HEK293 (cell line): ENCODE measurements at regions not wholly inside any gene's neighbourhood (a gene's known extent, or its start where the extent isn't known, plus 50 kb on each side); places are given as distances from the start of the nearest gene placed in this dataset.

Experiments used
- CTCF ChIA-PET: fragments of 350-600 bp; formaldehyde crosslinking; extraction: SDS; loops from one replicate; lab custom pipeline; 2021; ENCODE audit warnings: antibody characterized with exemption; lab: Yijun Ruan, JAX
- POLR2A ChIA-PET: fragments of 300-600 bp; formaldehyde crosslinking; extraction: SDS; loops from one replicate; lab custom pipeline; 2020; ENCODE audit warnings: antibody characterized with exemption, inconsistent platforms; lab: Yijun Ruan, JAX
- H3K27ac ChIP-seq: fragments of 200-500 bp; sonication (Bioruptor generic); 2 replicates; pipeline ENCODE4 v1.5.1; 2014; ENCODE audit warnings: low read depth, low read length, control low read depth, inconsistent platforms; ENCODE audit errors: extremely low read depth
- H3K36me3 ChIP-seq, 2 experiments: fragments of 200-500 bp in 1 of 2; sonication (Bioruptor generic) in 1 of 2; 1 replicate in 1 of 2; 2 replicates in 1 of 2; pipeline ENCODE4 v1.5.1; 2014 to 2017; ENCODE audit warnings: inconsistent platforms in 2 of 2, low read length in 2 of 2; ENCODE audit not compliant: control insufficient read depth in 2 of 2, insufficient read depth in 1 of 2
- H3K4me1 ChIP-seq: fragments of 200-500 bp; sonication (Bioruptor generic); 2 replicates; pipeline ENCODE4 v1.5.1; 2014; ENCODE audit warnings: mild to moderate bottlenecking, low read length, inconsistent platforms; ENCODE audit not compliant: control insufficient read depth, insufficient read depth
- H3K4me3 ChIP-seq: 2 replicates; pipeline ENCODE4 v1.5.1; 2011; ENCODE audit warnings: low read depth, mild to moderate bottlenecking, control low read depth, low read length, moderate library complexity
- H3K9me3 ChIP-seq: fragments of 200-500 bp; sonication (Bioruptor generic); 2 replicates; pipeline ENCODE4 v1.5.1; 2014; ENCODE audit warnings: low read depth, low read length, inconsistent platforms; ENCODE audit not compliant: control insufficient read depth, insufficient read depth
- GLI2 ChIP-seq: fragments of 450-650 bp; formaldehyde crosslinking; IDR thresholded peaks from 2 replicates; pipeline ENCODE4; 2017; ENCODE audit warnings: missing biosample characterization, missing genetic modification characterization, low read depth, borderline replicate concordance
- KLF10 ChIP-seq: fragments of 450-650 bp; IDR thresholded peaks from 2 replicates; pipeline ENCODE4 v1.5.1; 2018; ENCODE audit warnings: missing biosample characterization, mild to moderate bottlenecking, missing genetic modification characterization
- KLF7 ChIP-seq: fragments of 450-650 bp; formaldehyde crosslinking; IDR thresholded peaks from 2 replicates; pipeline ENCODE4 v1.5.1; 2016; ENCODE audit warnings: missing biosample characterization, missing genetic modification characterization, borderline replicate concordance
- MYNN ChIP-seq: fragments of 450-650 bp; formaldehyde crosslinking; IDR thresholded peaks from 2 replicates; pipeline ENCODE4 v1.5.1; 2016; ENCODE audit warnings: missing biosample characterization, missing genetic modification characterization, borderline replicate concordance
- MZF1 ChIP-seq: fragments of 450-650 bp; formaldehyde crosslinking; IDR thresholded peaks from 2 replicates; pipeline ENCODE4 v1.5.1; 2017; ENCODE audit warnings: missing biosample characterization, missing genetic modification characterization, borderline replicate concordance
- PRDM4 ChIP-seq: fragments of 450-650 bp; formaldehyde crosslinking; IDR thresholded peaks from 2 replicates; pipeline ENCODE4 v1.5.1; 2017; ENCODE audit warnings: missing biosample characterization, missing genetic modification characterization
- REST ChIP-seq: fragments of 450-650 bp; formaldehyde crosslinking; IDR thresholded peaks from 2 replicates; pipeline ENCODE4 v1.5.1; 2016; ENCODE audit warnings: missing biosample characterization, missing genetic modification characterization
- ZBTB11 ChIP-seq: fragments of 450-650 bp; formaldehyde crosslinking; conservative IDR thresholded peaks from 2 replicates; pipeline ENCODE4 v1.5.1; 2016; ENCODE audit warnings: low read depth, missing biosample characterization, missing genetic modification characterization
- ZNF138 ChIP-seq: fragments of 450-650 bp; formaldehyde crosslinking; IDR thresholded peaks from 2 replicates; pipeline ENCODE4 v1.5.1; 2016; ENCODE audit warnings: missing biosample characterization, missing genetic modification characterization, borderline replicate concordance
- ZNF16 ChIP-seq: fragments of 450-650 bp; formaldehyde crosslinking; IDR thresholded peaks from 2 replicates; pipeline ENCODE4 v1.5.1; 2016; ENCODE audit warnings: low read depth, missing biosample characterization, missing genetic modification characterization
- ZNF202 ChIP-seq: fragments of 450-650 bp; formaldehyde crosslinking; IDR thresholded peaks from 2 replicates; pipeline ENCODE4 v1.5.1; 2016; ENCODE audit warnings: missing biosample characterization, missing genetic modification characterization, borderline replicate concordance
- ZNF23 ChIP-seq: fragments of 450-650 bp; formaldehyde crosslinking; IDR thresholded peaks from 2 replicates; pipeline ENCODE4 v1.5.1; 2016; ENCODE audit warnings: missing biosample characterization, missing genetic modification characterization, borderline replicate concordance
- ZNF24 ChIP-seq: fragments of 450-650 bp; formaldehyde crosslinking; IDR thresholded peaks from 2 replicates; pipeline ENCODE4 v1.5.1; 2016; ENCODE audit warnings: missing biosample characterization, missing genetic modification characterization
- ZNF324 ChIP-seq: fragments of 450-650 bp; formaldehyde crosslinking; IDR thresholded peaks from 2 replicates; pipeline ENCODE4 v1.5.1; 2016; ENCODE audit warnings: missing biosample characterization, missing genetic modification characterization
- ZNF394 ChIP-seq: fragments of 450-650 bp; formaldehyde crosslinking; IDR thresholded peaks from 2 replicates; pipeline ENCODE4 v1.5.1; 2016; ENCODE audit warnings: missing biosample characterization, missing genetic modification characterization, mild to moderate bottlenecking, moderate library complexity, borderline replicate concordance
- ZNF626 ChIP-seq: fragments of 450-650 bp; sonication (Bioruptor Pico); formaldehyde crosslinking; IDR thresholded peaks from 2 replicates; pipeline ENCODE4 v1.5.1; 2018; ENCODE audit warnings: missing biosample characterization, missing genetic modification characterization, inconsistent platforms
- ZNF639 ChIP-seq: fragments of 450-650 bp; formaldehyde crosslinking; IDR thresholded peaks from 2 replicates; pipeline ENCODE4 v1.5.1; 2016; ENCODE audit warnings: missing biosample characterization, missing genetic modification characterization
- ZNF830 ChIP-seq: fragments of 450-650 bp; IDR thresholded peaks from 2 replicates; pipeline ENCODE4 v1.5.0; 2018; ENCODE audit warnings: missing biosample characterization, missing genetic modification characterization, low read depth, mild to moderate bottlenecking, moderate library complexity
- ZSCAN18 ChIP-seq: fragments of 450-650 bp; formaldehyde crosslinking; IDR thresholded peaks from 2 replicates; pipeline ENCODE4 v1.5.1; 2016; ENCODE audit warnings: missing biosample characterization, missing genetic modification characterization
- ZXDB ChIP-seq: fragments of 450-650 bp; formaldehyde crosslinking; IDR thresholded peaks from 2 replicates; pipeline ENCODE4 v1.5.1; 2016; ENCODE audit warnings: missing biosample characterization, missing genetic modification characterization

- TF ChIP-seq ZNF16, result no peak
- no peak for TF ChIP-seq ZSCAN18 (tag by site-specific recombination)
- no peak for TF ChIP-seq ZNF830 (tag by site-specific recombination)
- no peak for TF ChIP-seq KLF10 (tag by site-specific recombination)
- no peak for TF ChIP-seq ZNF202
- Histone ChIP-seq H3K4me1 (no peaks in the 10 kb centered on the region), H3K36me3 (no peaks in the 10 kb centered on the region), H3K4me3 (no peak overlapping the region), H3K9me3 (no peaks in the 10 kb centered on the region), H3K27ac (no peak overlapping the region)
- CTCF ChIA-PET, result interaction anchor here (0.5 to 1.5 kb wide), 5 partner anchors 12 to 182 kb away, joined by 3 to 5 read pairs (median 3); no protein-coding TSS in a partner anchor
- POLR2A ChIA-PET, result no interaction called here
These were observed 184.2 kb upstream of the FOXA2 start for GRCh38 chr20:22768266-22769178.

GRCh38 chr20:22770241-22770800 is 185.9 kb upstream of the FOXA2 start:
- Histone ChIP-seq H3K4me3 (no peak overlapping the region), H3K36me3 (no peaks in the 10 kb centered on the region), H3K4me1 (no peaks in the 10 kb centered on the region), H3K9me3 (no peaks in the 10 kb centered on the region), H3K27ac (no peak overlapping the region)
- POLR2A ChIA-PET, result no interaction called here
- CTCF ChIA-PET, result no interaction called here
- TF ChIP-seq ZNF639 (tag by site-specific recombination) (no peak), KLF7 (tag by site-specific recombination) (no peak), ZNF23 (tag by site-specific recombination) (no peak), MZF1 (no peak), ZXDB (tag by site-specific recombination) (no peak), GLI2 (tag by site-specific recombination) (no peak), ZNF324 (tag by site-specific recombination) (no peak), MYNN (no peak), ZNF24 (no peak), ZNF394 (tag by site-specific recombination) (no peak), ZBTB11 (no peak), PRDM4 (tag by site-specific recombination) (no peak), ZNF138 (tag by site-specific recombination) (no peak), ZNF626 (tag by site-specific recombination) (no peak), REST (tag by site-specific recombination) (no peak)
